Lower leg skin (tissue), 3 donors: ENCODE measurements at regions not wholly inside any gene's neighbourhood (a gene's known extent, or its start where the extent isn't known, plus 50 kb on each side); places are given as distances from the start of the nearest gene placed in this dataset.

Experiments used
- CTCF ChIP-seq, 3 donors: fragments of 450-650 bp; IDR thresholded peaks; one replicate each; pipeline ENCODE4 v1.5.1; 2016; ENCODE audit warnings: antibody characterized with exemption in 3 of 3, mild to moderate bottlenecking in 3 of 3, moderate library complexity in 2 of 3
- POLR2A ChIP-seq, 2 donors: fragments of 450-650 bp; IDR thresholded peaks; one replicate each; pipeline ENCODE4 v1.6.1; 2016 to 2017; ENCODE audit warnings: antibody characterized with exemption in 2 of 2, mild to moderate bottlenecking in 1 of 2, moderate library complexity in 1 of 2

- no peak for TF ChIP-seq CTCF (IDR thresholded peaks at IDR 0.05)
- TF ChIP-seq POLR2A (IDR thresholded peaks at IDR 0.05), result no peak
Observed at GRCh38 chr13:86838411-86839120, 832.6 kb upstream of the SLITRK5 start.
